Keratinocyte (primary cell): ENCODE measurements at regions not wholly inside any gene's neighbourhood (a gene's known extent, or its start where the extent isn't known, plus 50 kb on each side); places are given as distances from the start of the nearest gene placed in this dataset.

ENCODE experiments used
- DNase-seq: peaks from one replicate; pipeline ENCODE4 v3.0.0-alpha.2; 2011; ENCODE audit warnings: low read depth, missing footprints, low spot score
- FAIRE-seq: peaks from 2 replicates; lab custom pipeline; 2011; peaks lifted over from hg19 to GRCh38; lab: Jason Lieb, UNC
- H2AFZ ChIP-seq: 2 replicates; pipeline ENCODE4 v1.6.0; 2012; ENCODE audit warnings: low read length, control low read depth, inconsistent platforms; ENCODE audit not compliant: control insufficient read depth
- H3K27ac ChIP-seq: 2 replicates; pipeline ENCODE4 v1.5.1; 2011; ENCODE audit warnings: low read length; ENCODE audit not compliant: control insufficient read depth, insufficient read depth
- H3K27me3 ChIP-seq: 3 replicates; pipeline ENCODE4 v1.6.0; 2011; ENCODE audit warnings: low read length; ENCODE audit not compliant: control insufficient read depth, insufficient read depth; ENCODE audit errors: extremely low read depth
- H3K36me3 ChIP-seq, 2 experiments: 2 replicates in 1 of 2; 3 replicates in 1 of 2; pipeline ENCODE4 v1.5.1; 2011; ENCODE audit warnings: low read length in 2 of 2, mild to moderate bottlenecking in 1 of 2; ENCODE audit not compliant: control insufficient read depth in 2 of 2, insufficient read depth in 2 of 2; ENCODE audit errors: extremely low read depth in 1 of 2
- H3K4me1 ChIP-seq: 3 replicates; pipeline ENCODE4 v1.5.1; 2011; ENCODE audit warnings: low read length; ENCODE audit not compliant: control insufficient read depth, insufficient read depth; ENCODE audit errors: extremely low read depth
- H3K4me2 ChIP-seq: 3 replicates; pipeline ENCODE4 v1.6.0; 2011; ENCODE audit warnings: low read depth, low read length; ENCODE audit not compliant: control insufficient read depth, insufficient read depth; ENCODE audit errors: extremely low read depth
- H3K4me3 ChIP-seq, 3 experiments: fragments of 200-600 bp in 1 of 3; sonication (generic) in 1 of 3; 2 replicates in 2 of 3; 3 replicates in 1 of 3; pipeline ENCODE4 v1.5.1; 2011 to 2016; ENCODE audit warnings: low read length in 3 of 3, mild to moderate bottlenecking in 3 of 3, control low read depth in 2 of 3, inconsistent platforms in 1 of 3, low read depth in 1 of 3, mixed read lengths in 1 of 3, mixed run types in 1 of 3, moderate library complexity in 1 of 3; ENCODE audit not compliant: control insufficient read depth in 2 of 3, insufficient read depth in 2 of 3; ENCODE audit errors: extremely low read depth in 1 of 3
- H3K79me2 ChIP-seq: 2 replicates; pipeline ENCODE4 v1.6.0; 2012; ENCODE audit warnings: low read length; ENCODE audit not compliant: control insufficient read depth, insufficient read depth
- H3K9ac ChIP-seq: 3 replicates; pipeline ENCODE4 v1.6.0; 2011; ENCODE audit warnings: low read length; ENCODE audit not compliant: control insufficient read depth, insufficient read depth; ENCODE audit errors: extremely low read depth
- H3K9me1 ChIP-seq: 3 replicates; pipeline ENCODE4 v1.6.0; 2011; ENCODE audit warnings: low read length; ENCODE audit not compliant: control insufficient read depth, insufficient read depth; ENCODE audit errors: extremely low read depth
- H3K9me3 ChIP-seq: 2 replicates; pipeline ENCODE4 v1.5.1; 2012; ENCODE audit warnings: low read depth, low read length; ENCODE audit not compliant: control insufficient read depth
- H4K20me1 ChIP-seq: 3 replicates; pipeline ENCODE4 v1.6.0; 2011; ENCODE audit warnings: low read length; ENCODE audit not compliant: control insufficient read depth, insufficient read depth; ENCODE audit errors: extremely low read depth
- EZH2 ChIP-seq: IDR thresholded peaks from one replicate; pipeline ENCODE4 v1.6.1; 2012; ENCODE audit warnings: inconsistent platforms, mild to moderate bottlenecking, low read length, moderate library complexity
- dilution Hi-C: fragments of 300-500 bp; cut with MboI; formaldehyde crosslinking; loops from one replicate; pipeline ENCODE4 v1.7.0; 2020; ENCODE audit warnings: low sequenced_read_pairs; ENCODE audit not compliant: extremely low pct_ligation_motif_present
- TF ChIP-seq, protein P1 (sequence below), 3 experiments: IDR thresholded peaks in 1 of 3; conservative IDR thresholded peaks in 1 of 3; optimal IDR thresholded peaks in 1 of 3; 2 replicates in 2 of 3; 3 replicates in 1 of 3; pipeline versions ENCODE3 to v1.5.1; 2011; ENCODE audit warnings: low read length in 3 of 3, mild to moderate bottlenecking in 3 of 3, moderate library complexity in 2 of 3, control low read depth in 1 of 3, inconsistent platforms in 1 of 3; ENCODE audit not compliant: insufficient read depth in 2 of 3; ENCODE audit errors: extremely low read depth in 1 of 3

DNA sequence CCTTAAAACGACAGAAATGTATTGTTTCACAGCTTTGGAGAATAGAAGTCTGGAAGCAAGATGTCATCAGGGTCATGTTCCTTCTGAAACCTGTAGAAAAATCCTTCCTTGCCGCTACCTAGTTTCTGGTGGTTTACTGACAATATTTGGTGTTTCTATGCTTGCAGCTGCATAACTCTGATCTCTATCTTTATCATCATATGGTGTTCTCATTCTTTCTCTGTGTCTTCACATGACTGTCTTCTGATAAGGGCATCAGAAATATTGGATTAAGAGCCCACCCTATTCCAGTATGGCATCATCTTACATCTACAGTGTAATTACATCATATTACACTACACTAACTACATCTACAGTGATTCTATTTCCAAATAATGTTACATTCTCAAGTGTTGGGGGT lies 148.0 kb downstream of the MANEA start:
- Histone ChIP-seq H3K79me2 (no peaks in the 10 kb centered on the region), H3K9me3 (no peaks in the 10 kb centered on the region), H4K20me1 (no peaks in the 10 kb centered on the region), H3K9me1 (no peaks in the 10 kb centered on the region), H3K4me2 (no peak overlapping the region), H3K27ac (no peak overlapping the region), H3K27me3 (no peaks in the 10 kb centered on the region), H2AFZ (no peak overlapping the region), H3K4me3 (no peak overlapping the region), H3K4me1 (no peaks in the 10 kb centered on the region), H3K36me3 (no peaks in the 10 kb centered on the region), H3K9ac (no peak overlapping the region)
- dilution Hi-C loops: no loop called here
- DNase-seq (no peak), FAIRE-seq (no peak)
- TF ChIP-seq, protein P1, sequence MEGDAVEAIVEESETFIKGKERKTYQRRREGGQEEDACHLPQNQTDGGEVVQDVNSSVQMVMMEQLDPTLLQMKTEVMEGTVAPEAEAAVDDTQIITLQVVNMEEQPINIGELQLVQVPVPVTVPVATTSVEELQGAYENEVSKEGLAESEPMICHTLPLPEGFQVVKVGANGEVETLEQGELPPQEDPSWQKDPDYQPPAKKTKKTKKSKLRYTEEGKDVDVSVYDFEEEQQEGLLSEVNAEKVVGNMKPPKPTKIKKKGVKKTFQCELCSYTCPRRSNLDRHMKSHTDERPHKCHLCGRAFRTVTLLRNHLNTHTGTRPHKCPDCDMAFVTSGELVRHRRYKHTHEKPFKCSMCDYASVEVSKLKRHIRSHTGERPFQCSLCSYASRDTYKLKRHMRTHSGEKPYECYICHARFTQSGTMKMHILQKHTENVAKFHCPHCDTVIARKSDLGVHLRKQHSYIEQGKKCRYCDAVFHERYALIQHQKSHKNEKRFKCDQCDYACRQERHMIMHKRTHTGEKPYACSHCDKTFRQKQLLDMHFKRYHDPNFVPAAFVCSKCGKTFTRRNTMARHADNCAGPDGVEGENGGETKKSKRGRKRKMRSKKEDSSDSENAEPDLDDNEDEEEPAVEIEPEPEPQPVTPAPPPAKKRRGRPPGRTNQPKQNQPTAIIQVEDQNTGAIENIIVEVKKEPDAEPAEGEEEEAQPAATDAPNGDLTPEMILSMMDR (optimal IDR thresholded peaks at IDR 0.05 in 1 of 3, IDR thresholded peaks at IDR 0.05 in 1 of 3, conservative IDR thresholded peaks at IDR 0.05 in 1 of 3; ENCODE audit: extremely low read depth in 1 of 3, insufficient read depth in 2 of 3, low read length in 3 of 3): no peak
- no peak for TF ChIP-seq EZH2

DNA sequence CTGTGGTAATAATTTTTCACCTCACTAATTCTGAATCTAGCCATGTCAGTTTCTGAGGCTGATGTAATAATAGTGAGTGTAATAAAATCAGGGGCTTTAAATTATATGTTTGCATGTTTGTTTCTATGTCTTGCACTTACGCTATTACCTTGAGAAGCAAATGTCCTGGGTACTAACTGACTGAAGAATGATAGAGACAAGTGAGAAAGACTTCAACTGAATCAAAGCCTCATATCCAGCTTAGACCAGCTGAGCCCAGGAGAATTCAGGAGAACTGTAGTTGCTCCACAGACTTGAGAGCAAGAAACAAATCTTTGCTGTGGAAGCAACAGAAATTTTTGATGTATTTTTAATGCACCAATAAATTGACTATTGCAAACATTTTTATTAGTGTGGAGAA lies 162.8 kb downstream of the MANEA start:
- dilution Hi-C loops: no loop called here
- no peak overlapping the region for H3K4me2 ChIP-seq
- FAIRE-seq: no peak

More for the DNA sequence above, 162.8 kb downstream of the MANEA start:
- no peak for DNase-seq
- no peak overlapping the region for H3K4me3 ChIP-seq
- TF ChIP-seq, protein P1 (optimal IDR thresholded peaks at IDR 0.05 in 1 of 3, IDR thresholded peaks at IDR 0.05 in 1 of 3, conservative IDR thresholded peaks at IDR 0.05 in 1 of 3; ENCODE audit: extremely low read depth in 1 of 3, insufficient read depth in 2 of 3, low read length in 3 of 3): no peak
- TF ChIP-seq EZH2: no peak
- H3K27me3 ChIP-seq: no peaks in the 10 kb centered on the region
- H3K36me3 ChIP-seq: no peaks in the 10 kb centered on the region
- no peaks in the 10 kb centered on the region for H3K79me2 ChIP-seq
- no peaks in the 10 kb centered on the region for H3K4me1 ChIP-seq
- H2AFZ ChIP-seq: no peak overlapping the region
- H4K20me1 ChIP-seq: no peaks in the 10 kb centered on the region
- H3K27ac ChIP-seq: no peak overlapping the region
- no peaks in the 10 kb centered on the region for H3K9me3 ChIP-seq
- no peaks in the 10 kb centered on the region for H3K9me1 ChIP-seq
- H3K9ac ChIP-seq: no peak overlapping the region
